H1 (cell line): ENCODE measurements at regions not wholly inside any gene's neighbourhood (a gene's known extent, or its start where the extent isn't known, plus 50 kb on each side); places are given as distances from the start of the nearest gene placed in this dataset.

Experiments
- EGR1 ChIP-seq: IDR thresholded peaks from 2 replicates; pipeline ENCODE4 v1.6.1; 2011; ENCODE audit warnings: low read depth, low read length, borderline replicate concordance
- RFX5 ChIP-seq: IDR thresholded peaks from 2 replicates; pipeline ENCODE4 v1.6.1; 2011; ENCODE audit warnings: low read depth, low read length, improper control_type of control experiment, borderline replicate concordance
- SP1 ChIP-seq: IDR thresholded peaks from 2 replicates; pipeline ENCODE4 v1.6.1; 2011; ENCODE audit warnings: low read depth, low read length
- SP2 ChIP-seq: IDR thresholded peaks from 2 replicates; pipeline ENCODE4 v1.6.1; 2012; ENCODE audit warnings: mild to moderate bottlenecking, low read length, inconsistent platforms
- YY1 ChIP-seq: IDR thresholded peaks from 2 replicates; pipeline ENCODE4 v1.6.1; 2011; ENCODE audit warnings: low read depth, mild to moderate bottlenecking, low read length
- ZNF274 ChIP-seq: IDR thresholded peaks from 2 replicates; pipeline ENCODE4 v1.7.0; 2012; ENCODE audit warnings: low read length, borderline replicate concordance; ENCODE audit errors: extremely low read depth

- TF ChIP-seq EGR1 (no peak), YY1 (no peak), RFX5 (no peak), SP1 (no peak), SP2 (no peak), ZNF274 (no peak)
These were observed 101.2 kb downstream of the RAB18 start (continued) for GRCh38 chr10:27605318-27605717.
